CD4-positive, alpha-beta T cell (primary cell): ENCODE measurements at regions not wholly inside any gene's neighbourhood (a gene's known extent, or its start where the extent isn't known, plus 50 kb on each side); places are given as distances from the start of the nearest gene placed in this dataset.
"Not testable (repeated sequence)": the region's sequence is repeated elsewhere in the genome, so short reads cannot be mapped to it uniquely, and the experiment has no call there.

Experiments used
- ATAC-seq: fragments of 200-7000 bp; cut with Tn5 transposase; one replicate; pipeline ENCODE4 v1.10.0; 2022; ENCODE audit warnings: mild to moderate bottlenecking; ENCODE audit not compliant: poor library complexity
- CTCF ChIA-PET: fragments of 350-600 bp; sonication (Branson Sonifier 250); formaldehyde crosslinking; loops from one replicate; lab custom pipeline; 2021; ENCODE audit warnings: antibody characterized with exemption, inconsistent platforms; lab: Charles Lee
- POLR2A ChIA-PET: fragments of 350-600 bp; sonication (Branson Sonifier 250); formaldehyde crosslinking; loops from one replicate; lab custom pipeline; 2021; ENCODE audit warnings: antibody characterized with exemption, inconsistent platforms; lab: Charles Lee
- DNase-seq, 14 experiments: peaks; one replicate each; pipeline ENCODE4 v3.0.0-alpha.2; 2013 to 2020; ENCODE audit warnings: mixed read lengths in 2 of 14
- H3K27ac ChIP-seq, 2 donors: one replicate each; pipeline versions ENCODE4 v1.5.1 to v1.7.0; 2013; ENCODE audit warnings: low read length in 2 of 2, low read depth in 1 of 2, mild to moderate bottlenecking in 1 of 2
- H3K27me3 ChIP-seq, 2 experiments: 1 replicate in 1 of 2; 2 replicates in 1 of 2; pipeline versions ENCODE4 v1.6.1 to v1.7.0; 2013; ENCODE audit warnings: low read length in 2 of 2, control low read depth in 1 of 2, mild to moderate bottlenecking in 1 of 2, moderate library complexity in 1 of 2; ENCODE audit not compliant: insufficient read depth in 2 of 2, control insufficient read depth in 1 of 2
- H3K36me3 ChIP-seq: one replicate; pipeline ENCODE4 v1.6.1; 2013; ENCODE audit warnings: low read length, control low read depth; ENCODE audit not compliant: insufficient read depth
- H3K4me1 ChIP-seq: one replicate; pipeline ENCODE4 v1.6.1; 2013; ENCODE audit warnings: low read length, control low read depth; ENCODE audit not compliant: insufficient read depth
- H3K4me3 ChIP-seq: one replicate; pipeline ENCODE4 v1.5.1; 2013; ENCODE audit warnings: mild to moderate bottlenecking, low read length, moderate library complexity
- H3K9me3 ChIP-seq, 2 experiments: 1 replicate in 1 of 2; 2 replicates in 1 of 2; pipeline versions ENCODE4 v1.6.1 to v1.7.0; 2013; ENCODE audit warnings: low read length in 2 of 2, mild to moderate bottlenecking in 2 of 2, control low read depth in 1 of 2, moderate library complexity in 1 of 2; ENCODE audit not compliant: control insufficient read depth in 1 of 2, insufficient read depth in 1 of 2
- H3K27ac Mint-ChIP-seq: one replicate; pipeline ENCODE4 v1.8.0; 2020; ENCODE audit warnings: mixed read lengths
- H3K27me3 Mint-ChIP-seq: one replicate; pipeline ENCODE4 v1.8.0; 2021; ENCODE audit warnings: mixed read lengths
- H3K36me3 Mint-ChIP-seq: one replicate; pipeline ENCODE4 v1.8.0; 2021; ENCODE audit warnings: low read depth, mixed read lengths
- H3K4me1 Mint-ChIP-seq: one replicate; pipeline ENCODE4 v1.8.0; 2021; ENCODE audit warnings: low read depth, mixed read lengths
- H3K4me3 Mint-ChIP-seq: one replicate; pipeline ENCODE4 v1.8.0; 2020; ENCODE audit warnings: mild to moderate bottlenecking, mixed read lengths
- H3K9me3 Mint-ChIP-seq: one replicate; pipeline ENCODE4 v1.8.0; 2020; ENCODE audit warnings: mixed read lengths
- CTCF ChIP-seq: fragments of 200-600 bp; IDR thresholded peaks from one replicate; pipeline ENCODE4 v1.8.0; 2022; ENCODE audit warnings: antibody characterized with exemption, mild to moderate bottlenecking
- intact Hi-C, 2 experiments: fragments of 100-400 bp; cut with DNase I in 1 of 2; cut with micrococcal nuclease in 1 of 2; formaldehyde crosslinking; loops; one replicate each; pipeline versions ENCODE4 v1.15.1 to v1.9.0; 2023 to 2025; cut with DNase I, micrococcal nuclease

- POLR2A ChIA-PET, result no interaction called here
- no peak overlapping the region for H3K27ac ChIP-seq
- H3K27me3 ChIP-seq, result no peaks in the 10 kb centered on the region
- no peaks in the 10 kb centered on the region for H3K27me3 Mint-ChIP-seq
- H3K36me3 Mint-ChIP-seq, result no peaks in the 10 kb centered on the region
- DNase-seq (no peak), ATAC-seq (no peak)
- H3K4me3 Mint-ChIP-seq, result no peak overlapping the region
- H3K27ac Mint-ChIP-seq, result no peak overlapping the region
- no peaks in the 10 kb centered on the region for H3K36me3 ChIP-seq
- H3K4me1 Mint-ChIP-seq, result peaks cover 7% of the 10 kb centered on the region
- H3K4me1 ChIP-seq, result peaks cover 11% of the 10 kb centered on the region
- intact Hi-C loops, result no loop called here
- no peaks in the 10 kb centered on the region for H3K9me3 Mint-ChIP-seq
- no peak overlapping the region for H3K4me3 ChIP-seq
- CTCF ChIA-PET, result no interaction called here
- no peak for TF ChIP-seq CTCF
- H3K9me3 ChIP-seq, result no peaks in the 10 kb centered on the region
These were observed 106.4 kb downstream of the SLC25A47 start for GRCh38 chr14:100429537-100429936.

GRCh38 chr14:100430571-100430970 is 107.4 kb downstream of the SLC25A47 start:
- CTCF ChIA-PET, result no interaction called here
- ATAC-seq, result no peak

GRCh38 chr14:100431461-100431860 is 108.3 kb downstream of the SLC25A47 start:
- H3K9me3 ChIP-seq, H3K27me3 ChIP-seq, intact Hi-C loops, H3K36me3 ChIP-seq, H3K36me3 Mint-ChIP-seq, H3K4me1 ChIP-seq, H3K27ac Mint-ChIP-seq, ATAC-seq, H3K27ac ChIP-seq, H3K9me3 Mint-ChIP-seq, H3K27me3 Mint-ChIP-seq, H3K4me1 Mint-ChIP-seq, CTCF ChIA-PET, POLR2A ChIA-PET, DNase-seq, H3K4me3 ChIP-seq, H3K4me3 Mint-ChIP-seq: not testable (repeated sequence)

More at GRCh38 chr14:100430571-100430970, 107.4 kb downstream of the SLC25A47 start:
- Histone ChIP-seq H3K27ac (no peak overlapping the region), H3K36me3 (no peaks in the 10 kb centered on the region), H3K4me1 (peaks cover 2% of the 10 kb centered on the region), H3K4me3 (no peak overlapping the region), H3K27me3 (no peaks in the 10 kb centered on the region), H3K9me3 (no peaks in the 10 kb centered on the region)
- Mint-ChIP-seq H3K4me3 (no peak overlapping the region), H3K36me3 (no peaks in the 10 kb centered on the region), H3K27me3 (no peaks in the 10 kb centered on the region), H3K4me1 (no peaks in the 10 kb centered on the region), H3K27ac (no peak overlapping the region), H3K9me3 (no peaks in the 10 kb centered on the region)
- intact Hi-C loops, result no loop called here
- TF ChIP-seq CTCF, result no peak
- POLR2A ChIA-PET, result no interaction called here
- DNase-seq, result no peak

GRCh38 chr14:100432652-100433427 is 109.7 kb downstream of the SLC25A47 start:
- Histone ChIP-seq H3K9me3 (no peaks in the 10 kb centered on the region), H3K27ac (no peak overlapping the region), H3K4me3 (no peak overlapping the region), H3K27me3 (no peaks in the 10 kb centered on the region), H3K36me3 (no peaks in the 10 kb centered on the region), H3K4me1 (peaks cover 2% of the 10 kb centered on the region)
- DNase-seq, result no peak
- intact Hi-C loops, result no loop called here
- no peaks in the 10 kb centered on the region for H3K9me3 Mint-ChIP-seq
- no peak overlapping the region for H3K4me3 Mint-ChIP-seq
- no peaks in the 10 kb centered on the region for H3K27me3 Mint-ChIP-seq
- ATAC-seq, result no peak
- H3K36me3 Mint-ChIP-seq, result no peaks in the 10 kb centered on the region
- TF ChIP-seq CTCF, result no peak
- POLR2A ChIA-PET, result no interaction called here
- H3K4me1 Mint-ChIP-seq, result peaks cover 2% of the 10 kb centered on the region
- no peak overlapping the region for H3K27ac Mint-ChIP-seq
- CTCF ChIA-PET, result no interaction called here
